Thyroid gland (tissue), 4 donors: ENCODE measurements at regions not wholly inside any gene's neighbourhood (a gene's known extent, or its start where the extent isn't known, plus 50 kb on each side); places are given as distances from the start of the nearest gene placed in this dataset.

Experiments
- CTCF ChIP-seq, 6 experiments: fragments of 200-600 bp in 3 of 6; fragments of 450-650 bp in 3 of 6; sonication (generic) in 3 of 6; IDR thresholded peaks; one replicate each; pipeline ENCODE4 v1.5.1; 2016 to 2019; ENCODE audit warnings: antibody characterized with exemption in 6 of 6, mild to moderate bottlenecking in 2 of 6, inconsistent platforms in 1 of 6, moderate library complexity in 1 of 6
- POLR2A ChIP-seq, 2 donors: fragments of 450-650 bp; IDR thresholded peaks; one replicate each; pipeline ENCODE4 v1.6.1; 2017; ENCODE audit warnings: antibody characterized with exemption in 2 of 2, mild to moderate bottlenecking in 2 of 2, moderate library complexity in 1 of 2

- TF ChIP-seq POLR2A (IDR thresholded peaks at IDR 0.05) (no peak), CTCF (IDR thresholded peaks at IDR 0.05) (no peak)
Observed at GRCh38 chr2:39532933-39533332, 95.8 kb upstream of the MAP4K3 start.
